SU-DHL-6 (cell line): ENCODE measurements at regions not wholly inside any gene's neighbourhood (a gene's known extent, or its start where the extent isn't known, plus 50 kb on each side); places are given as distances from the start of the nearest gene placed in this dataset.

Experiments
- H2AFZ ChIP-seq: fragments of 200-600 bp; sonication (generic); 2 replicates; pipeline ENCODE4 v1.6.1; 2014; ENCODE audit warnings: low read depth, mild to moderate bottlenecking, moderate library complexity, mixed read lengths, antibody characterized with exemption, low read length; ENCODE audit not compliant: severe bottlenecking
- H3F3A ChIP-seq: fragments of 200-600 bp; shearing (Covaris generic); 2 replicates; pipeline ENCODE4 v1.6.0; 2016; ENCODE audit warnings: antibody characterized with exemption, mild to moderate bottlenecking; ENCODE audit not compliant: insufficient read depth
- H3K27ac ChIP-seq: fragments of 200-600 bp; sonication (generic); 2 replicates; pipeline ENCODE4 v1.5.1; 2016; ENCODE audit warnings: low read depth, mild to moderate bottlenecking, low read length, moderate library complexity, mixed read lengths
- H3K27me3 ChIP-seq: fragments of 200-600 bp; sonication (generic), shearing (Covaris generic); 2 replicates; pipeline ENCODE4 v1.6.0; 2014; ENCODE audit warnings: mild to moderate bottlenecking, low read length
- H3K36me3 ChIP-seq: fragments of 200-600 bp; sonication (generic); 2 replicates; pipeline ENCODE4 v1.6.1; 2014; ENCODE audit warnings: mild to moderate bottlenecking, low read length, mixed read lengths
- H3K4me2 ChIP-seq: fragments of 300-600, 200-600 bp; shearing (Covaris generic), sonication (generic); 2 replicates; pipeline ENCODE4 v1.6.0; 2014; ENCODE audit warnings: low read length, low read depth, mild to moderate bottlenecking; ENCODE audit not compliant: poor library complexity, severe bottlenecking
- H3K4me3 ChIP-seq: fragments of 200-600 bp; sonication (generic); 2 replicates; pipeline ENCODE4 v1.5.1; 2014; ENCODE audit warnings: antibody characterized with exemption, low read length, mild to moderate bottlenecking, mixed read lengths; ENCODE audit not compliant: insufficient read depth, poor library complexity, severe bottlenecking
- H3K79me2 ChIP-seq: fragments of 200-600 bp; sonication (generic); 2 replicates; pipeline ENCODE4 v1.6.1; 2014; ENCODE audit warnings: mild to moderate bottlenecking, low read length, moderate library complexity; ENCODE audit not compliant: insufficient read depth
- H3K9ac ChIP-seq: fragments of 200-600 bp; sonication (generic); 2 replicates; pipeline ENCODE4 v1.7.0; 2014; ENCODE audit warnings: mild to moderate bottlenecking, low read length
- H3K9me2 ChIP-seq: fragments of 200-600 bp; sonication (generic); replicated peaks from 2 replicates; pipeline ENCODE4 v1.6.1; 2014; ENCODE audit warnings: low read length; ENCODE audit not compliant: insufficient read depth
- H3K9me3 ChIP-seq: fragments of 200-600 bp; sonication (generic); 2 replicates; pipeline ENCODE4 v1.6.1; 2014; ENCODE audit warnings: low read length, mixed read lengths; ENCODE audit not compliant: insufficient read depth
- H4K20me1 ChIP-seq: fragments of 200-600 bp; sonication (generic); 2 replicates; pipeline ENCODE4 v1.6.1; 2014; ENCODE audit warnings: low read depth, mild to moderate bottlenecking, antibody characterized with exemption, low read length, moderate library complexity, mixed read lengths
- EZH2phosphoT487 ChIP-seq: fragments of 200-600 bp; sonication (generic), shearing (Covaris generic); conservative IDR thresholded peaks from 2 replicates; pipeline ENCODE4 v1.6.1; 2018; ENCODE audit warnings: mild to moderate bottlenecking, antibody characterized with exemption, low read length, moderate library complexity, mixed read lengths
- TF ChIP-seq, protein P1 (sequence below): fragments of 200-600 bp; sonication (generic); IDR thresholded peaks from one replicate; pipeline ENCODE4 v1.5.1; 2017; ENCODE audit warnings: antibody characterized with exemption, mild to moderate bottlenecking, low read length, moderate library complexity; ENCODE audit not compliant: insufficient read depth, poor library complexity, severe bottlenecking

DNA sequence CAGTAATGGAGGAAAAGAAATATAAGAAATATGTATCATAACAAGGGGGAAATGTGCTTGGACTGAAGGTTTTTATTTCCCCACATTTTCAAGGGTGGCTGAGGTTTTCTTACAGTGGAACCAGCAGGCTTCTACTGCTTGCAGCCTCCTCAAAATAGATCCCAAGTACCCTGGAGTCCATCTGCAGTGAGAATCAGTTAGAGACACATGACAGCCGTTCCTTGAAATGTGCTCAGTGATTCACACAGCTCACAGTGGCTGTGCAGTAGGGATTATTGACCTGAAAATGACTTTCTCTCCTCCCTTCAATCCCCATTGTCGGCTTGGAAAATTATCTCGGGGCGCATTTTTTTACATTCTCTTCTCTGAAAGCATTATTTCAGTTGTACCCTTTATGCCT lies 832.0 kb downstream of the TLR4 start:
- no peaks in the 10 kb centered on the region for H3K36me3 ChIP-seq
- H4K20me1 ChIP-seq, result no peaks in the 10 kb centered on the region
- no peaks in the 10 kb centered on the region for H3K79me2 ChIP-seq
- no peaks in the 10 kb centered on the region for H3F3A ChIP-seq
- H3K9ac ChIP-seq, result no peak overlapping the region
- no peak overlapping the region for H3K27ac ChIP-seq
- H3K27me3 ChIP-seq, result no peaks in the 10 kb centered on the region
- no peak overlapping the region for H2AFZ ChIP-seq
- no peaks in the 10 kb centered on the region for H3K9me3 ChIP-seq
- H3K4me2 ChIP-seq, result no peak overlapping the region
- no peak overlapping the region for H3K4me3 ChIP-seq
- no peaks in the 10 kb centered on the region for H3K9me2 ChIP-seq
- TF ChIP-seq, protein P1, sequence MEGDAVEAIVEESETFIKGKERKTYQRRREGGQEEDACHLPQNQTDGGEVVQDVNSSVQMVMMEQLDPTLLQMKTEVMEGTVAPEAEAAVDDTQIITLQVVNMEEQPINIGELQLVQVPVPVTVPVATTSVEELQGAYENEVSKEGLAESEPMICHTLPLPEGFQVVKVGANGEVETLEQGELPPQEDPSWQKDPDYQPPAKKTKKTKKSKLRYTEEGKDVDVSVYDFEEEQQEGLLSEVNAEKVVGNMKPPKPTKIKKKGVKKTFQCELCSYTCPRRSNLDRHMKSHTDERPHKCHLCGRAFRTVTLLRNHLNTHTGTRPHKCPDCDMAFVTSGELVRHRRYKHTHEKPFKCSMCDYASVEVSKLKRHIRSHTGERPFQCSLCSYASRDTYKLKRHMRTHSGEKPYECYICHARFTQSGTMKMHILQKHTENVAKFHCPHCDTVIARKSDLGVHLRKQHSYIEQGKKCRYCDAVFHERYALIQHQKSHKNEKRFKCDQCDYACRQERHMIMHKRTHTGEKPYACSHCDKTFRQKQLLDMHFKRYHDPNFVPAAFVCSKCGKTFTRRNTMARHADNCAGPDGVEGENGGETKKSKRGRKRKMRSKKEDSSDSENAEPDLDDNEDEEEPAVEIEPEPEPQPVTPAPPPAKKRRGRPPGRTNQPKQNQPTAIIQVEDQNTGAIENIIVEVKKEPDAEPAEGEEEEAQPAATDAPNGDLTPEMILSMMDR, result no peak
- no peak for TF ChIP-seq EZH2phosphoT487

DNA sequence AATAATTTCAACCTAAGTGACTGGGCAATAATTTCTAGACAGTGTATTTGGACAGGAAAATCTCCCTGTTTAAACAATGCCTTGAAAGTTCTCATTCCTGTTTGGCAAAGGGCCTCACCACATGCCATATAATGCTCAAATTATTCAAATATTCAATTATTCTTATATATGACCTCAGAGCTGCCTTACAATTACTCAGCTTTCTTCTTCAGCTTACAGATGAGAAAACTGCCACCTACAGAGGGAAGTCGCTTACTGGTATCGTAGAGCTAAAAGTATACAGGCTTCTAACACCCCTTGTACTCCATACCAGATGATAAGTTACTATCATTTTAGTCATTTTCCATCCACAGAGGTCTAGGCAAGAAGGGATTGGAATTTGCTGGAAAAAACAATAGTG lies 830.3 kb downstream of the BRINP1 start:
- H2AFZ ChIP-seq, result no peak overlapping the region
- H3F3A ChIP-seq, result no peaks in the 10 kb centered on the region
- no peak overlapping the region for H3K27ac ChIP-seq
- H3K4me2 ChIP-seq, result no peak overlapping the region
- H3K9me3 ChIP-seq, result no peaks in the 10 kb centered on the region
- H3K79me2 ChIP-seq, result no peaks in the 10 kb centered on the region
- no peak overlapping the region for H3K4me3 ChIP-seq
- H4K20me1 ChIP-seq, result no peaks in the 10 kb centered on the region
- H3K36me3 ChIP-seq, result no peaks in the 10 kb centered on the region
- H3K27me3 ChIP-seq, result no peaks in the 10 kb centered on the region
- no peak overlapping the region for H3K9ac ChIP-seq
- no peaks in the 10 kb centered on the region for H3K9me2 ChIP-seq
- TF ChIP-seq, protein P1, result no peak
- TF ChIP-seq EZH2phosphoT487, result no peak

DNA sequence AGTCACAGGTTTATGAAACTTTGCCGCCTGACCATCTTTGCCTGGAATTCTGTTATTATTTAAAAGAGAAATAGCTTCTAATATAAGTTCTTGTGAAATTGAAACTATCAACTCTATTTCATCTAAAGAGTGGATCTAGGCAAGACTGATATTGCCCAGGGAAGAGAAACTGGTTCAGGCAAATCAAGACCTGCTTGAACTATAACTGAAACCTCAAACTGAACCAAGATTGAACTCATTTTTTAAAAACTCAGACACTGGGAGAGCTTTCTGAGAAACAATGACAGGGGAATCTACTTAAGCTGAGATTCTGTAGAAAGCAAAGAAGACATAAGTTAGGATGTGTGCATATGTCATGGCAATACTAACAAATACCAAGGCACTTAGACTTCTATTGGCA lies 815.8 kb downstream of the BRINP1 start:
- Histone ChIP-seq H3K9me2 (no peaks in the 10 kb centered on the region), H3K36me3 (no peaks in the 10 kb centered on the region), H3K9ac (no peak overlapping the region), H2AFZ (no peak overlapping the region), H3K27me3 (no peaks in the 10 kb centered on the region), H3F3A (no peaks in the 10 kb centered on the region), H3K79me2 (no peaks in the 10 kb centered on the region), H3K27ac (no peak overlapping the region), H3K9me3 (no peaks in the 10 kb centered on the region), H4K20me1 (no peaks in the 10 kb centered on the region), H3K4me3 (no peak overlapping the region), H3K4me2 (no peak overlapping the region)
- TF ChIP-seq, protein P1, result no peak
- no peak for TF ChIP-seq EZH2phosphoT487

DNA sequence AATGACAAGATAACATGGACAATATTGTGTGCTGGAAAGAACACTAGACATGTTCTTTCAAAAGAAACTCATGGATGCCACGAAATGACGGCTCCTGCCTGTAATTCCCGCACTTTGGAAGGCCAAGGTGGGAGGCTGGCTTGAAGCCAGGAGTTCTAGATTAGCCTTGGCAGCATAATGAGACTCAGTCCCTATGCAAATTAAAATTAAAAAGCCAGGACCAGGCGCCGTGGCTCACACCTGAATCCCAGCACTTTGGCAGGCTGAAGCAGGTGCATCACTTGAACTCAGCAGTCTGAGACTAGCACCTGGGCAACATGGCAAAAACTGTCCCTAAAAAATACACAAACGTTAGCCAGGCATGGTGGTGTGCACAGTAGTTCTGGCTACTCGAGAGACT lies 814.2 kb downstream of the BRINP1 start:
- no peaks in the 10 kb centered on the region for H3K36me3 ChIP-seq
- H3K79me2 ChIP-seq, result no peaks in the 10 kb centered on the region
- TF ChIP-seq, protein P1, result no peak
- TF ChIP-seq EZH2phosphoT487, result no peak
- H3K4me2 ChIP-seq, result no peak overlapping the region
- H3K9me3 ChIP-seq, result no peaks in the 10 kb centered on the region
- H4K20me1 ChIP-seq, result no peaks in the 10 kb centered on the region
- no peak overlapping the region for H3K27ac ChIP-seq
- H3K9me2 ChIP-seq, result no peaks in the 10 kb centered on the region
- H3K27me3 ChIP-seq, result no peaks in the 10 kb centered on the region
- no peaks in the 10 kb centered on the region for H3F3A ChIP-seq
- no peak overlapping the region for H2AFZ ChIP-seq
- no peak overlapping the region for H3K4me3 ChIP-seq
- no peak overlapping the region for H3K9ac ChIP-seq
